Panc1 (cell line): ENCODE measurements at regions not wholly inside any gene's neighbourhood (a gene's known extent, or its start where the extent isn't known, plus 50 kb on each side); places are given as distances from the start of the nearest gene placed in this dataset.
A peak's percentile ranks its signal among the peaks of the same experiment; 100 is the strongest.

Experiments
- ATAC-seq: fragments of 200-7000 bp; cut with Tn5 transposase; 2 replicates; pipeline ENCODE4 v1.9.1; 2020; ENCODE audit warnings: mild to moderate bottlenecking, moderate library complexity
- BruUV-seq: library from RNA; stranded (reverse); fragments of 400-500 nt; replicated peaks from 2 replicates; lab custom pipeline; 2021; lab: Mats Ljungman, UMichigan
- CTCF ChIA-PET: fragments of 300-600 bp; sonication (Branson Sonifier 250); formaldehyde crosslinking; loops from one replicate; lab custom pipeline; 2022; ENCODE audit warnings: antibody characterized with exemption; lab: Charles Lee
- POLR2A ChIA-PET: fragments of 300-600 bp; sonication (Branson Sonifier 250); formaldehyde crosslinking; loops from one replicate; lab custom pipeline; 2022; ENCODE audit warnings: antibody characterized with exemption; lab: Charles Lee
- DNase-seq: peaks from one replicate; pipeline ENCODE4 v3.0.0-alpha.2; 2010; ENCODE audit warnings: low read depth, low spot score
- H3K27ac ChIP-seq: 2 replicates; pipeline ENCODE4 v1.5.1; 2011; ENCODE audit warnings: mild to moderate bottlenecking, low read length, inconsistent platforms
- H3K27me3 ChIP-seq: fragments of 200-500 bp; sonication (Bioruptor generic); 2 replicates; pipeline ENCODE4 v1.6.0; 2014; ENCODE audit warnings: low read length, inconsistent platforms; ENCODE audit not compliant: control insufficient read depth, insufficient read depth
- H3K36me3 ChIP-seq: fragments of 200-500 bp; sonication (Bioruptor generic); 2 replicates; pipeline ENCODE4 v1.5.1; 2014; ENCODE audit warnings: inconsistent platforms, mild to moderate bottlenecking, low read length, moderate library complexity; ENCODE audit not compliant: control insufficient read depth, insufficient read depth
- H3K4me1 ChIP-seq: 2 replicates; pipeline ENCODE4 v1.5.1; 2011; ENCODE audit warnings: inconsistent platforms, mild to moderate bottlenecking, low read length, moderate library complexity; ENCODE audit not compliant: control insufficient read depth, insufficient read depth
- H3K4me3 ChIP-seq, 2 experiments: 2 replicates each; pipeline ENCODE4 v1.5.1; 2011 to 2012; ENCODE audit warnings: low read depth in 2 of 2, low read length in 2 of 2, mild to moderate bottlenecking in 2 of 2, inconsistent platforms in 1 of 2, moderate library complexity in 1 of 2
- H3K9me3 ChIP-seq: fragments of 200-500 bp; sonication (Bioruptor generic); 2 replicates; pipeline ENCODE4 v1.5.1; 2014; ENCODE audit warnings: low read depth, mild to moderate bottlenecking, inconsistent platforms, low read length, moderate library complexity; ENCODE audit not compliant: control insufficient read depth, insufficient read depth
- POLR2AphosphoS5 ChIP-seq: IDR thresholded peaks from 2 replicates; pipeline ENCODE4 v1.6.1; 2012; ENCODE audit warnings: mild to moderate bottlenecking, low read depth, low read length, moderate library complexity
- SIN3A ChIP-seq: IDR thresholded peaks from 2 replicates; pipeline ENCODE4 v1.6.1; 2012; ENCODE audit warnings: low read depth, mild to moderate bottlenecking, low read length, moderate library complexity, borderline replicate concordance; ENCODE audit not compliant: insufficient read depth
- TCF7L2 ChIP-seq: IDR thresholded peaks from 2 replicates; pipeline ENCODE4 v1.6.1; 2011; ENCODE audit warnings: mild to moderate bottlenecking, low read depth, low read length, inconsistent platforms
- in situ Hi-C: cut with HindIII; loops from 2 replicates; pipeline ENCODE4 v1.10.0; 2016; ENCODE audit warnings: low sequenced_read_pairs, low pct_unique_long_range_greater_than_20kb
- intact Hi-C: fragments of 100-400 bp; cut with micrococcal nuclease; formaldehyde crosslinking; loops from one replicate; pipeline ENCODE4 v1.10.0; 2022; ENCODE audit not compliant: unreplicated experiment
- TF ChIP-seq, protein P1 (sequence below): fragments of 450-650 bp; IDR thresholded peaks from 2 replicates; pipeline ENCODE4 v1.5.1; 2017; ENCODE audit warnings: mild to moderate bottlenecking
- TF ChIP-seq, protein P2 (sequence below), 2 experiments: IDR thresholded peaks; 2 replicates each; pipeline ENCODE4 v1.6.1; 2011 to 2012; ENCODE audit warnings: low read depth in 2 of 2, control low read depth in 1 of 2, low read length in 1 of 2, mild to moderate bottlenecking in 1 of 2, moderate library complexity in 1 of 2; ENCODE audit not compliant: insufficient read depth in 1 of 2

DNA sequence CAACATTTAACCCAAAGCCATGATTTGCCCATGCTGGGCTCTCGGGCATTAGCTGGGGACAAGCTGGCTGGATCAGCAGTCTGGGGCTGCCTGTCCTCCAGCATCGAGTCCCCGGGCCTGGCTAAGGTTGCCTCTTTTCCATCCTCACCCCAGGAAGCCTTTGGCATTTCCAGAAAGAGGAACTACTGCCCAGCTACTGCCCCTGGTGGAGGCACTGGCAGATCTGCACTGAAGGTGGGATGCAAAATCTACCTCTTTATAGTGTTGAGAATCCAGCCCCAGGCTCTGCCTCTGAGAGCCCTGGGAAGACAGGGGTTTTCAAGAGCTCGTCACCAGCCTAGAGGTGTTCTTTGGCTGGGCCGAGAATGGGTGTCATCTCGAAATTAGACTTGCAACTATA, 635.9 kb downstream of the MATN1 start:
- H3K4me1 ChIP-seq, result peaks cover 19% of the 10 kb centered on the region
- POLR2A ChIA-PET, result no interaction called here
- ATAC-seq, result peak; percentile 43; the same call in 1 of the 2 replicates
- intact Hi-C loops (loop anchor here (5.0 to 10.0 kb wide), 4 partner anchors 133 to 713 kb away; no protein-coding TSS in a partner anchor), in situ Hi-C loops (no loop called here)
- no peaks in the 10 kb centered on the region for H3K27me3 ChIP-seq
- CTCF ChIA-PET, result interaction anchor here (0.5 to 1.1 kb wide), 2 partner anchors 294 to 568 kb away, joined by 3 to 4 read pairs; no protein-coding TSS in a partner anchor
- BruUV-seq, result no TSS peak
- TF ChIP-seq, protein P1, sequence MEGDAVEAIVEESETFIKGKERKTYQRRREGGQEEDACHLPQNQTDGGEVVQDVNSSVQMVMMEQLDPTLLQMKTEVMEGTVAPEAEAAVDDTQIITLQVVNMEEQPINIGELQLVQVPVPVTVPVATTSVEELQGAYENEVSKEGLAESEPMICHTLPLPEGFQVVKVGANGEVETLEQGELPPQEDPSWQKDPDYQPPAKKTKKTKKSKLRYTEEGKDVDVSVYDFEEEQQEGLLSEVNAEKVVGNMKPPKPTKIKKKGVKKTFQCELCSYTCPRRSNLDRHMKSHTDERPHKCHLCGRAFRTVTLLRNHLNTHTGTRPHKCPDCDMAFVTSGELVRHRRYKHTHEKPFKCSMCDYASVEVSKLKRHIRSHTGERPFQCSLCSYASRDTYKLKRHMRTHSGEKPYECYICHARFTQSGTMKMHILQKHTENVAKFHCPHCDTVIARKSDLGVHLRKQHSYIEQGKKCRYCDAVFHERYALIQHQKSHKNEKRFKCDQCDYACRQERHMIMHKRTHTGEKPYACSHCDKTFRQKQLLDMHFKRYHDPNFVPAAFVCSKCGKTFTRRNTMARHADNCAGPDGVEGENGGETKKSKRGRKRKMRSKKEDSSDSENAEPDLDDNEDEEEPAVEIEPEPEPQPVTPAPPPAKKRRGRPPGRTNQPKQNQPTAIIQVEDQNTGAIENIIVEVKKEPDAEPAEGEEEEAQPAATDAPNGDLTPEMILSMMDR, result no peak; the same call in 1 of the 2 replicates
- no peak for TF ChIP-seq SIN3A
- no peak for TF ChIP-seq POLR2AphosphoS5
- TF ChIP-seq TCF7L2, result no peak
- TF ChIP-seq, protein P2, sequence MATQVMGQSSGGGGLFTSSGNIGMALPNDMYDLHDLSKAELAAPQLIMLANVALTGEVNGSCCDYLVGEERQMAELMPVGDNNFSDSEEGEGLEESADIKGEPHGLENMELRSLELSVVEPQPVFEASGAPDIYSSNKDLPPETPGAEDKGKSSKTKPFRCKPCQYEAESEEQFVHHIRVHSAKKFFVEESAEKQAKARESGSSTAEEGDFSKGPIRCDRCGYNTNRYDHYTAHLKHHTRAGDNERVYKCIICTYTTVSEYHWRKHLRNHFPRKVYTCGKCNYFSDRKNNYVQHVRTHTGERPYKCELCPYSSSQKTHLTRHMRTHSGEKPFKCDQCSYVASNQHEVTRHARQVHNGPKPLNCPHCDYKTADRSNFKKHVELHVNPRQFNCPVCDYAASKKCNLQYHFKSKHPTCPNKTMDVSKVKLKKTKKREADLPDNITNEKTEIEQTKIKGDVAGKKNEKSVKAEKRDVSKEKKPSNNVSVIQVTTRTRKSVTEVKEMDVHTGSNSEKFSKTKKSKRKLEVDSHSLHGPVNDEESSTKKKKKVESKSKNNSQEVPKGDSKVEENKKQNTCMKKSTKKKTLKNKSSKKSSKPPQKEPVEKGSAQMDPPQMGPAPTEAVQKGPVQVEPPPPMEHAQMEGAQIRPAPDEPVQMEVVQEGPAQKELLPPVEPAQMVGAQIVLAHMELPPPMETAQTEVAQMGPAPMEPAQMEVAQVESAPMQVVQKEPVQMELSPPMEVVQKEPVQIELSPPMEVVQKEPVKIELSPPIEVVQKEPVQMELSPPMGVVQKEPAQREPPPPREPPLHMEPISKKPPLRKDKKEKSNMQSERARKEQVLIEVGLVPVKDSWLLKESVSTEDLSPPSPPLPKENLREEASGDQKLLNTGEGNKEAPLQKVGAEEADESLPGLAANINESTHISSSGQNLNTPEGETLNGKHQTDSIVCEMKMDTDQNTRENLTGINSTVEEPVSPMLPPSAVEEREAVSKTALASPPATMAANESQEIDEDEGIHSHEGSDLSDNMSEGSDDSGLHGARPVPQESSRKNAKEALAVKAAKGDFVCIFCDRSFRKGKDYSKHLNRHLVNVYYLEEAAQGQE (IDR thresholded peaks at IDR 0.05; ENCODE audit: insufficient read depth in 1 of 2, low read depth in 2 of 2, low read length in 1 of 2), result no peak
- H3K4me3 ChIP-seq, result no peak overlapping the region
- 0 out of 2 replicates have a peak, but pooled peaks cover 3% of the 10 kb centered on the region for H3K9me3 ChIP-seq
- H3K36me3 ChIP-seq, result no peaks in the 10 kb centered on the region
- no peak overlapping the region for H3K27ac ChIP-seq
- DNase-seq, result no peak

- no peaks in the 10 kb centered on the region for H3K36me3 ChIP-seq
- BruUV-seq, result no TSS peak
- TF ChIP-seq POLR2AphosphoS5, result no peak
- TF ChIP-seq, protein P1, result peak; percentile 94
- TF ChIP-seq TCF7L2, result no peak
- intact Hi-C loops (loop anchor here (5.0 to 10.0 kb wide), 4 partner anchors 131 to 711 kb away; no protein-coding TSS in a partner anchor), in situ Hi-C loops (no loop called here)
- peak overlapping the region in 1 of 2 experiments; percentile 29; a peak in 1 of 4 replicates for H3K4me3 ChIP-seq
- CTCF ChIA-PET, result interaction anchor here (0.6 to 1.2 kb wide), 4 partner anchors 232 to 1316 kb away, joined by 3 to 4 read pairs (median 3); no protein-coding TSS in a partner anchor
- ATAC-seq (peak; percentile 81), DNase-seq (no peak)
- H3K27me3 ChIP-seq, result no peaks in the 10 kb centered on the region
- no peaks in the 10 kb centered on the region for H3K9me3 ChIP-seq
- peaks cover 19% of the 10 kb centered on the region for H3K4me1 ChIP-seq
- POLR2A ChIA-PET, result no interaction called here
- no peak overlapping the region for H3K27ac ChIP-seq
Measured at GRCh38 chr1:30085811-30086770, 637.3 kb downstream of the MATN1 start.
